ENCODE measurements at regions not wholly inside any gene's neighbourhood (a gene's known extent, or its start where the extent isn't known, plus 50 kb on each side); places are given as distances from the start of the nearest gene placed in this dataset.

DNA sequence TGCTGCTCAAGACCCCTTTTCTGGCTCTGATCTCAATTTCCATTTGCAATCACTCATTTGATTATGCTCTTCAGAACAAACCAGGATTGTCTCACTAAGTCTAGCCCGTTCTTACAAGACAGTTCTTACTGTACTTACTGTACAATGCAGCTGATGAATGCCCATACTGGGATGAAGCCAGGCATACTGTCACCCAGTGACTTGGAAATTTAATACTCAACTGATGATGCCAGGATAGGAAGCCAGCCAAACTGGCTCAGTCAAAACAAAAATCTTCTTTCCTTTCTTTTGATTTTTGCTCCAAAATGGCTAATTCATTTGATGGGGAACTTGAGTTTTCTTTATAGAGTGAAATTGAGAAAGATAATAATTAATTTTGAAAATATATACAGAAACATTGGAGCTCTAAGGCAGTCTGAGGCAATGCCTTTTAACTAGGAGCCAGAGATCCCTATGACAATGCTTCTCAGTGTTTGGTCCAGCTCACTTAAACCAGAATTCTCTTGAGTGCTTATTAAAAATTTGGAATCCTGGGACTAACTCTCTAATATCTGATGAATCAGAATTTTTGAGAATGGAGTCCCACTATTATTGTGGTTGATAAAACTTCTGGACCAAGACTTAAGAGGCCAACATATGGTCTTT lies 265.6 kb upstream of the THBS1 start:
- Mint-ChIP-seq H3K36me3 (no peaks in the 10 kb centered on the region), H3K9me3 (peaks cover 0 to 4% (median 0%) of the 10 kb centered on the region in 7 donors), H3K27me3 (peaks cover 5% of the 10 kb centered on the region), H3K4me3 (no peak overlapping the region), H3K4me1 (no peaks in the 10 kb centered on the region), H3K27ac (no peak overlapping the region)
- no peak overlapping the region for H3K4me3 ChIP-seq (ENCODE audit: low read depth, low read length)
- H3K4me1 ChIP-seq (ENCODE audit: control insufficient read depth, insufficient read depth, low read length, poor library complexity, severe bottlenecking), result no peaks in the 10 kb centered on the region
- no peaks in the 10 kb centered on the region for H3K36me3 ChIP-seq (ENCODE audit: control insufficient read depth, insufficient read depth, low read length)
- H3K27me3 ChIP-seq (ENCODE audit: control insufficient read depth, insufficient read depth, low read length), result peaks cover 10% of the 10 kb centered on the region
- H3K27ac ChIP-seq (ENCODE audit: insufficient read depth, low read length, poor library complexity, severe bottlenecking), result no peak overlapping the region
- ATAC-seq (ENCODE audit: low read depth in 2 of 2) (no peak), DNase-seq (no peak)
- H3K9me3 ChIP-seq (ENCODE audit: control insufficient read depth in 2 of 2, low read length in 2 of 2), result peaks cover 0 to 3% of the 10 kb centered on the region in 2 experiments

DNA sequence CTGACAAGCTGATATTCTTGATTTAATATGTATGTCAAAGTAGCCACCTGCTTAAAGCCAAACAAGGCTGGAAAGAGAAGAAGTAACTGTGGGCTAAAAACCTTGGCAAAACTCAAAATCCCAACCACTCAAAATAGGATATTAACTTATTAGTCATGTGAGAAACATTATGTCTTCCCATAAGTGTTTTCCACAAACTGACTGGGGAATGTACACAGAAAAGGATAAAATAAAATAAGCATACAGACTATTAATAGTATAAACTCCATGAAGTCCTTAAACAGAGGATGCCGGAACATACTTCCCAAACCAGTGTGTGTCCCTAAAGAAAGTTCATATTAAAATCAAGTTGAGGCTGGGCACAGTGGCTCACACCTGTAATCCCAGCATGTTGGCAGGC lies 263.7 kb upstream of the THBS1 start:
- peaks cover 0 to 4% of the 10 kb centered on the region in 2 experiments for H3K9me3 ChIP-seq (ENCODE audit: control insufficient read depth in 2 of 2, low read length in 2 of 2)

DNA sequence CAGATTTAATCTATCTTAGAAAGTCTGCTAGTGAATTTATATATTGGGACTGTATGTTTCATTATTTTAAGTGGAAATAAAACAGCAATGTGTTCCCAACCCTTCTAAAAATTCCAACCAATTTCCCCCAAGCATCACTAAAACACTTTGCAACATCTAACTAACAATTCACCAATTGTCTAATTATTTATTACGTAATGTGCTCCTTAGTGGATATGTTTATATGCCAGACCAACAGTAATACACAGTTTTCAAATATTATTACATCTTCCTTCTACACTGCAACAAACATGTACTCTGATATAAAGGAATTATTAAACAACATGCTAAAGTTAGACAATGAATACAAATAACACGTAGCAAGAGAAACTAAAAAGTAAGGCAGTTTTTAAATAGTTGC lies 262.6 kb upstream of the THBS1 start:
- H3K4me3 ChIP-seq (ENCODE audit: low read depth, low read length), result no peak overlapping the region
- no peaks in the 10 kb centered on the region for H3K36me3 ChIP-seq (ENCODE audit: control insufficient read depth, insufficient read depth, low read length)
- H3K27me3 ChIP-seq (ENCODE audit: control insufficient read depth, insufficient read depth, low read length), result peaks cover 10% of the 10 kb centered on the region
- Mint-ChIP-seq H3K4me1 (no peaks in the 10 kb centered on the region), H3K27ac (no peak overlapping the region), H3K27me3 (peaks cover 5% of the 10 kb centered on the region), H3K4me3 (no peak overlapping the region), H3K9me3 (peaks cover 0 to 11% (median 1%) of the 10 kb centered on the region in 7 donors), H3K36me3 (no peaks in the 10 kb centered on the region)
- no peak for DNase-seq
- H3K9me3 ChIP-seq (ENCODE audit: control insufficient read depth in 2 of 2, low read length in 2 of 2), result peaks cover 0 to 4% of the 10 kb centered on the region in 2 experiments
- no peak for ATAC-seq (ENCODE audit: low read depth in 2 of 2)
- no peaks in the 10 kb centered on the region for H3K4me1 ChIP-seq (ENCODE audit: control insufficient read depth, insufficient read depth, low read length, poor library complexity, severe bottlenecking)
- no peak overlapping the region for H3K27ac ChIP-seq (ENCODE audit: insufficient read depth, low read length, poor library complexity, severe bottlenecking)

More for the DNA sequence above, 263.7 kb upstream of the THBS1 start:
- H3K36me3 Mint-ChIP-seq, result no peaks in the 10 kb centered on the region
- no peaks in the 10 kb centered on the region for H3K4me1 ChIP-seq (ENCODE audit: control insufficient read depth, insufficient read depth, low read length, poor library complexity, severe bottlenecking)
- no peak overlapping the region for H3K27ac Mint-ChIP-seq
- ATAC-seq (ENCODE audit: low read depth in 2 of 2) (no peak), DNase-seq (no peak)
- H3K9me3 Mint-ChIP-seq, result peaks cover 0 to 11% (median 1%) of the 10 kb centered on the region in 7 donors
- no peaks in the 10 kb centered on the region for H3K36me3 ChIP-seq (ENCODE audit: control insufficient read depth, insufficient read depth, low read length)
- H3K4me1 Mint-ChIP-seq, result no peaks in the 10 kb centered on the region
- peaks cover 5% of the 10 kb centered on the region for H3K27me3 Mint-ChIP-seq
- H3K27ac ChIP-seq (ENCODE audit: insufficient read depth, low read length, poor library complexity, severe bottlenecking), result no peak overlapping the region
- H3K4me3 ChIP-seq (ENCODE audit: low read depth, low read length), result no peak overlapping the region
- peaks cover 10% of the 10 kb centered on the region for H3K27me3 ChIP-seq (ENCODE audit: control insufficient read depth, insufficient read depth, low read length)
- no peak overlapping the region for H3K4me3 Mint-ChIP-seq

DNA sequence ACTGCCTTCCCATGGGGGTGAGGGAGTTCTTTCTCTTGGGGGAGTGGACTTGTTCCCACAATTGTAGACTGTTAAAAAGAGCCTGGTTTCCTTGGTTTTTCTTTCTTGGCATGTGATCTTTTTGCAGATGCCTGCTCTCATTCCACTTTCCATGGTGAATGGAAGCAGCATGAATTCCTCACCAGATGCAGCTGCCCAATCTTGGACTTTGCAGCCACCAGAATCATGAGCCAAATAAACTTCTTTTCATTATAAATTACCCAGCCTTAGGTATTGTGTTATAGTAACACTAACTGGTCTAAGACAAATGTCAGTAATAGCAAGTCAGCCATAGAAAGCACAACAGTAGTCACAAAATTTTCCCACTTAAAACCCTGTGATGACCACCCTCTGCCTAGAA lies 260.5 kb upstream of the THBS1 start:
- no peak overlapping the region for H3K4me3 Mint-ChIP-seq
- no peak for ATAC-seq (ENCODE audit: low read depth in 2 of 2)
- peaks cover 13% of the 10 kb centered on the region for H3K27me3 Mint-ChIP-seq
- no peak for DNase-seq
- no peaks in the 10 kb centered on the region for H3K4me1 Mint-ChIP-seq
- Histone ChIP-seq H3K4me1 (ENCODE audit: control insufficient read depth, insufficient read depth, low read length, poor library complexity, severe bottlenecking) (no peaks in the 10 kb centered on the region), H3K9me3 (ENCODE audit: control insufficient read depth in 2 of 2, low read length in 2 of 2) (peaks cover 0 to 4% of the 10 kb centered on the region in 2 experiments), H3K36me3 (ENCODE audit: control insufficient read depth, insufficient read depth, low read length) (no peaks in the 10 kb centered on the region), H3K27ac (ENCODE audit: insufficient read depth, low read length, poor library complexity, severe bottlenecking) (no peak overlapping the region), H3K27me3 (ENCODE audit: control insufficient read depth, insufficient read depth, low read length) (peaks cover 6% of the 10 kb centered on the region), H3K4me3 (ENCODE audit: low read depth, low read length) (no peak overlapping the region)
- peaks cover 0 to 11% (median 3%) of the 10 kb centered on the region in 7 donors for H3K9me3 Mint-ChIP-seq
- no peak overlapping the region for H3K27ac Mint-ChIP-seq
- no peaks in the 10 kb centered on the region for H3K36me3 Mint-ChIP-seq

DNA sequence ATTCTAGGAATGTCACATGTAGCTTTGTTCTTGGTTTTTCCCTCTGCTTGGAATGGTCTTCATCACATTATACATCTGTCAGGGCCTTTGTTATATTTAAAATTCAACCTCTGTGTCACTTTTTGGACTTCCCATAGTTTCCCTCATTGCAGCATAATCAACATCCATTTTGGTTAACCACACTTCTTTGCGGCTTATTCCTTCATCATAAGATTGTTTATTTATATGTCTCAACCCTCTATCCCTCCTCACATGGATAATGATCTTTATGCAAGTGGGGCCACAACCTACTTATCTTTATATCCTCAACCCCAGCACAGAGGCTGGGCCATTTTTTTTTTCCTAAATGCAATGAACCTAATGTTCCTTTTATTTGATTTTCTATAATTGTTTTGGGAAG lies 260.0 kb upstream of the THBS1 start:
- peaks cover 17% of the 10 kb centered on the region for H3K27me3 Mint-ChIP-seq
- peaks cover 6% of the 10 kb centered on the region for H3K27me3 ChIP-seq (ENCODE audit: control insufficient read depth, insufficient read depth, low read length)
- H3K4me1 ChIP-seq (ENCODE audit: control insufficient read depth, insufficient read depth, low read length, poor library complexity, severe bottlenecking), result no peaks in the 10 kb centered on the region
- H3K36me3 Mint-ChIP-seq, result no peaks in the 10 kb centered on the region
- ATAC-seq (ENCODE audit: low read depth in 2 of 2) (no peak), DNase-seq (no peak)
- no peaks in the 10 kb centered on the region for H3K4me1 Mint-ChIP-seq
- peaks cover 0 to 4% of the 10 kb centered on the region in 2 experiments for H3K9me3 ChIP-seq (ENCODE audit: control insufficient read depth in 2 of 2, low read length in 2 of 2)
- no peak overlapping the region for H3K4me3 Mint-ChIP-seq
- H3K27ac ChIP-seq (ENCODE audit: insufficient read depth, low read length, poor library complexity, severe bottlenecking), result no peak overlapping the region
- H3K27ac Mint-ChIP-seq, result no peak overlapping the region
- peaks cover 0 to 11% (median 3%) of the 10 kb centered on the region in 7 donors for H3K9me3 Mint-ChIP-seq
- H3K4me3 ChIP-seq (ENCODE audit: low read depth, low read length), result no peak overlapping the region
- no peaks in the 10 kb centered on the region for H3K36me3 ChIP-seq (ENCODE audit: control insufficient read depth, insufficient read depth, low read length)

DNA sequence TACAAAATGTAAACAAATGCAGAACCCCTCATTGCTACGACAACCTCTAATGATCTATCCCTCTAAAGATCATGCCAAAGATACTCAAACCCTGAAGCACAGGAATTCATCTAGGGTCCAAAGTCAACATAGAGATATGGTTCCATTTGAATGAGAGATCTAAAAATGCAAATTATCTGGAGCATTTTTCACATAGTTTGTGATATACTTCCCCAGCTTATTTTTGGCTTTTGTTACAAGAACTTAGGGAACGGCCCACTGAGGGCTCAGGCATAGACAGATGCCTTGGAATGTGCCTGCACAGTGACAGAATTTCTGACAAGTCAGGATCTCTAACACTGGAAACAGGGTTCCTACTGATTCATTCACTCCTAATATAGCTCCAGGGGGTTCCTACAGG lies 258.9 kb upstream of the THBS1 start:
- Mint-ChIP-seq H3K27me3 (peaks cover 23% of the 10 kb centered on the region), H3K4me3 (no peak overlapping the region), H3K4me1 (no peaks in the 10 kb centered on the region), H3K36me3 (no peaks in the 10 kb centered on the region), H3K27ac (no peak overlapping the region), H3K9me3 (peaks cover 0 to 11% (median 4%) of the 10 kb centered on the region in 7 donors)
- DNase-seq (no peak), ATAC-seq (ENCODE audit: low read depth in 2 of 2) (no peak)
- Histone ChIP-seq H3K36me3 (ENCODE audit: control insufficient read depth, insufficient read depth, low read length) (no peaks in the 10 kb centered on the region), H3K27me3 (ENCODE audit: control insufficient read depth, insufficient read depth, low read length) (peaks cover 5% of the 10 kb centered on the region), H3K4me1 (ENCODE audit: control insufficient read depth, insufficient read depth, low read length, poor library complexity, severe bottlenecking) (no peaks in the 10 kb centered on the region), H3K9me3 (ENCODE audit: control insufficient read depth in 2 of 2, low read length in 2 of 2) (peaks cover 0 to 4% of the 10 kb centered on the region in 2 experiments), H3K27ac (ENCODE audit: insufficient read depth, low read length, poor library complexity, severe bottlenecking) (no peak overlapping the region), H3K4me3 (ENCODE audit: low read depth, low read length) (no peak overlapping the region)

DNA sequence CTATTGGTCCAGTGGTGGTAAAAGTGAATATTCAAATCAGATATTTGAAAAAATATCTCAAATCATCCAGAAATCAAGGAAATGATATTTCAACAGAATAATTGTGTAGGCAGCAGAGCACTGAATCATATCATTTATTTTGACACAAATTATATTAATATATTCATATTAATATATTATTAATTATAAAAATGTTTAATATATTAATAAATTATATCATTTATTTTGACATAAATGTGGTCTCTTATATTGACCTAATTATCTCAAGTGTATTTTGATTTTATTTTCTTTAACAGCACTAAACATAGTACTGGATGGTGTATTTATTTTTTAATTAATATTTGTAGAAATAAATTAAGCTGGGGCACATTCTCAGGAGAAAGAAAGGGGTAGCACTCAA lies 257.7 kb upstream of the THBS1 start:
- Mint-ChIP-seq H3K4me1 (no peaks in the 10 kb centered on the region), H3K27me3 (peaks cover 35% of the 10 kb centered on the region), H3K36me3 (no peaks in the 10 kb centered on the region), H3K27ac (no peak overlapping the region), H3K9me3 (peaks cover 0 to 11% (median 4%) of the 10 kb centered on the region in 7 donors), H3K4me3 (no peak overlapping the region)
- Histone ChIP-seq H3K4me1 (ENCODE audit: control insufficient read depth, insufficient read depth, low read length, poor library complexity, severe bottlenecking) (no peaks in the 10 kb centered on the region), H3K4me3 (ENCODE audit: low read depth, low read length) (no peak overlapping the region), H3K27me3 (ENCODE audit: control insufficient read depth, insufficient read depth, low read length) (peaks cover 4% of the 10 kb centered on the region), H3K36me3 (ENCODE audit: control insufficient read depth, insufficient read depth, low read length) (no peaks in the 10 kb centered on the region), H3K27ac (ENCODE audit: insufficient read depth, low read length, poor library complexity, severe bottlenecking) (no peak overlapping the region), H3K9me3 (ENCODE audit: control insufficient read depth in 2 of 2, low read length in 2 of 2) (peaks cover 0 to 4% of the 10 kb centered on the region in 2 experiments)
- DNase-seq (no peak), ATAC-seq (ENCODE audit: low read depth in 2 of 2) (no peak)

DNA sequence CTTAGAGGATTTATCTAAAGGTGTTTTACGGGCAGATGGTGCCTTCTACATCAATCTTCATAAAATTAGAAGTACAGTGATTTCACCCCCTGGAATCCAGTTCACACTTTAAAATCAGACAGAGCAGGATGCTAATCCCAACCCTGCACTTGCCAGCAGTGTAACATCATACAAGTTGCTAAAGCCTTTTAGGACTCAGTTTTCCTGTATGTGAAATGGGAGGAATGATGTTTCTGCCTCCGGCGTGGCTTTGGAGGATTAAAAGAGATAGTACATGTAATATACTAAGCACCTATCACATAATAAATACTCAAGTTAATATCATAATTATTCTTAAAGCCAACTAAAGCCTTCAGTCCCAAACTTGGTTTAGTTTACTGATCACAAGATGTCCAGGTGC lies 257.2 kb upstream of the THBS1 start:
- no peaks in the 10 kb centered on the region for H3K36me3 Mint-ChIP-seq
- H3K4me3 Mint-ChIP-seq, result no peak overlapping the region
- Histone ChIP-seq H3K27ac (ENCODE audit: insufficient read depth, low read length, poor library complexity, severe bottlenecking) (no peak overlapping the region), H3K4me3 (ENCODE audit: low read depth, low read length) (no peak overlapping the region), H3K9me3 (ENCODE audit: control insufficient read depth in 2 of 2, low read length in 2 of 2) (peaks cover 0 to 4% of the 10 kb centered on the region in 2 experiments), H3K36me3 (ENCODE audit: control insufficient read depth, insufficient read depth, low read length) (no peaks in the 10 kb centered on the region), H3K27me3 (ENCODE audit: control insufficient read depth, insufficient read depth, low read length) (peaks cover 4% of the 10 kb centered on the region), H3K4me1 (ENCODE audit: control insufficient read depth, insufficient read depth, low read length, poor library complexity, severe bottlenecking) (no peaks in the 10 kb centered on the region)
- H3K4me1 Mint-ChIP-seq, result no peaks in the 10 kb centered on the region
- ATAC-seq (ENCODE audit: low read depth in 2 of 2) (no peak), DNase-seq (no peak)
- H3K9me3 Mint-ChIP-seq, result peaks cover 0 to 11% (median 3%) of the 10 kb centered on the region in 7 donors
- H3K27ac Mint-ChIP-seq, result no peak overlapping the region
- H3K27me3 Mint-ChIP-seq, result peaks cover 36% of the 10 kb centered on the region
